Neutrophil (primary cell): ENCODE measurements at regions not wholly inside any gene's neighbourhood (a gene's known extent, or its start where the extent isn't known, plus 50 kb on each side); places are given as distances from the start of the nearest gene placed in this dataset.

Experiments used
- H3K27ac ChIP-seq: fragments of 200-600 bp; sonication (generic); 2 replicates; pipeline ENCODE4 v1.5.1; 2016; ENCODE audit warnings: mild to moderate bottlenecking, moderate library complexity
- H3K27me3 ChIP-seq: fragments of 200-600 bp; sonication (generic); 2 replicates; pipeline ENCODE4 v1.6.0; 2016; ENCODE audit warnings: mild to moderate bottlenecking
- H3K36me3 ChIP-seq: fragments of 200-600 bp; sonication (generic); 2 replicates; pipeline ENCODE4 v1.5.1; 2017
- H3K4me1 ChIP-seq, 2 experiments: fragments of 200-600 bp in 1 of 2; sonication (generic) in 1 of 2; 1 replicate in 1 of 2; 2 replicates in 1 of 2; pipeline versions ENCODE4 v1.5.1 to v1.6.1; 2013 to 2016; ENCODE audit warnings: low read depth in 1 of 2, low read length in 1 of 2, mild to moderate bottlenecking in 1 of 2, moderate library complexity in 1 of 2; ENCODE audit not compliant: control insufficient read depth in 1 of 2, insufficient read depth in 1 of 2
- H3K4me3 ChIP-seq, 2 experiments: fragments of 200-600 bp in 1 of 2; sonication (generic) in 1 of 2; 1 replicate in 1 of 2; 2 replicates in 1 of 2; pipeline ENCODE4 v1.5.1; 2013 to 2016; ENCODE audit warnings: low read depth in 1 of 2, low read length in 1 of 2, mild to moderate bottlenecking in 1 of 2, moderate library complexity in 1 of 2
- H3K9me3 ChIP-seq: fragments of 200-600 bp; sonication (generic); 2 replicates; pipeline ENCODE4 v1.5.1; 2016
- CTCF ChIP-seq: fragments of 200-600 bp; sonication (generic); IDR thresholded peaks from 2 replicates; pipeline ENCODE4 v1.5.1; 2016; ENCODE audit warnings: antibody characterized with exemption

GRCh38 chr6:106757267-106757666 is 127.9 kb downstream of the QRSL1 start:
- H3K27ac ChIP-seq: no peak overlapping the region
- H3K9me3 ChIP-seq: no peaks in the 10 kb centered on the region
- no peaks in the 10 kb centered on the region for H3K36me3 ChIP-seq
- TF ChIP-seq CTCF: no peak
- H3K27me3 ChIP-seq: no peaks in the 10 kb centered on the region
- H3K4me1 ChIP-seq: no peaks in the 10 kb centered on the region
- no peak overlapping the region for H3K4me3 ChIP-seq

- H3K27ac ChIP-seq: no peak overlapping the region
- H3K36me3 ChIP-seq: no peaks in the 10 kb centered on the region
- no peak for TF ChIP-seq CTCF
- H3K9me3 ChIP-seq: no peaks in the 10 kb centered on the region
- H3K4me3 ChIP-seq: no peak overlapping the region
- no peaks in the 10 kb centered on the region for H3K27me3 ChIP-seq
- no peaks in the 10 kb centered on the region for H3K4me1 ChIP-seq
Observed at GRCh38 chr6:106754215-106754614, 124.8 kb downstream of the QRSL1 start.

- Histone ChIP-seq H3K27me3 (no peaks in the 10 kb centered on the region), H3K4me1 (no peaks in the 10 kb centered on the region), H3K9me3 (no peaks in the 10 kb centered on the region), H3K27ac (no peak overlapping the region), H3K36me3 (no peaks in the 10 kb centered on the region), H3K4me3 (no peak overlapping the region)
- TF ChIP-seq CTCF: no peak
Observed at GRCh38 chr6:106752641-106753040, 123.3 kb downstream of the QRSL1 start.

DNA sequence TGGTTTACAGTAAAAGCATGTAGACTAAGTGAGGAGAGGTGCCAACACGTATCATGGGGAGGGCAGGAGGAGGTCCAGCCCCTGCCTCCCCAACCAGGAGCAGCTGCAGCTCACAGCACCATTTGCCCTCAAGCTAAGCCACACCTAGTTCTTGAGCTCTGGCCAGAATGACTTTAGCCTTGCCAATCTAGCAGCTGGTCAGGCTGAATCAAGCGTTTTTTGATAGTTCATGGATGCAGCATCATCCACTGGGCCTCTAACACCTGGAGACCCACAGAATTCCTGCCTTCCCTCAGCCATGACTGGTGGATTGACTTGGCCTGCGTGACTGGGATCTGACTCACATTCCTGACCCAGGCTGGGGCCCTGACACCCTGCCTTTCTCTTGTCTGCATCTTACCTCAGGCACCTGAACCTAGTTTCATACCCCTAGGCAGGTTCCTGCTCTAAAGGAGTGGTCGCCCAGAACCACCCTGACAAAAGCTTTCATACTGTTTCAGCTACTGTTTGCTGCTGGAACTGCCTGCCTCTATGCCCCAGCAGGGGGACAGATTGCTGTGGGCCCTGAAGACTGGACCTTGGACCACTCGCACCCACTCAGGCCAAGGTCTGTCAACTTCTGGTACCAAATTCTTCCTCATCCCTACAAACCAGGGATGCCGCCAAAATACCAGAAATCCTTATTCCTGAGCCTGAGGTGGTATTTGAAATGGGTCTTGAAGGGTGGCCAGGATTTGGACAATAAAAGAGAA is 122.3 kb downstream of the QRSL1 start:
- TF ChIP-seq CTCF: no peak
- Histone ChIP-seq H3K27me3 (no peaks in the 10 kb centered on the region), H3K27ac (no peak overlapping the region), H3K9me3 (no peaks in the 10 kb centered on the region), H3K4me1 (no peaks in the 10 kb centered on the region), H3K36me3 (no peaks in the 10 kb centered on the region), H3K4me3 (no peak overlapping the region)

GRCh38 chr6:106750946-106751345 is 121.6 kb downstream of the QRSL1 start:
- no peak overlapping the region for H3K27ac ChIP-seq
- H3K36me3 ChIP-seq: no peaks in the 10 kb centered on the region
- TF ChIP-seq CTCF: no peak
- H3K4me1 ChIP-seq: no peaks in the 10 kb centered on the region
- no peak overlapping the region for H3K4me3 ChIP-seq
- H3K27me3 ChIP-seq: no peaks in the 10 kb centered on the region
- no peaks in the 10 kb centered on the region for H3K9me3 ChIP-seq
